Embryonic facial prominence (tissue), 1 donor: ENCODE measurements at regions not wholly inside any gene's neighbourhood (a gene's known extent, or its start where the extent isn't known, plus 50 kb on each side); places are given as distances from the start of the nearest gene placed in this dataset.
"Not testable (repeated sequence)": the region's sequence is repeated elsewhere in the genome, so short reads cannot be mapped to it uniquely, and the experiment has no call there.

Experiments used
- DNase-seq: peaks from one replicate; pipeline ENCODE4 v3.0.0-alpha.2; 2016; ENCODE audit errors: extremely low spot score

GRCh38 chr3:130569461-130570365 is 52.7 kb downstream of the COL6A6 start:
- DNase-seq, result no peak

- no peak for DNase-seq
Measured at GRCh38 chr3:130572769-130573168, 55.8 kb downstream of the COL6A6 start.

- DNase-seq, result no peak
Measured at GRCh38 chr3:130576375-130577266, 59.6 kb downstream of the COL6A6 start.

- DNase-seq, result no peak
Measured at GRCh38 chr3:130582457-130583153, 65.6 kb downstream of the COL6A6 start.

- DNase-seq, result not testable (repeated sequence)
Measured at GRCh38 chr3:130594749-130595148, 77.8 kb downstream of the COL6A6 start.

GRCh38 chr3:130596484-130596883 is 79.5 kb downstream of the COL6A6 start:
- DNase-seq, result no peak

- DNase-seq, result no peak
Measured at GRCh38 chr3:130601442-130601971, 84.5 kb downstream of the COL6A6 start.

GRCh38 chr3:130604806-130605205 is 87.8 kb downstream of the COL6A6 start:
- DNase-seq, result no peak

GRCh38 chr3:130606336-130606735 is 89.4 kb downstream of the COL6A6 start:
- no peak for DNase-seq

GRCh38 chr3:130607553-130608154 is 90.7 kb downstream of the COL6A6 start:
- DNase-seq, result no peak

GRCh38 chr3:130609166-130609979 is 92.4 kb downstream of the COL6A6 start:
- DNase-seq, result peak; percentile 54

- no peak for DNase-seq
Measured at GRCh38 chr3:130619196-130619595, 102.2 kb downstream of the COL6A6 start.

- DNase-seq, result no peak
Measured at GRCh38 chr3:130621824-130622223, 104.8 kb downstream of the COL6A6 start.

- no peak for DNase-seq
Measured at GRCh38 chr3:130626049-130626448, 109.1 kb downstream of the COL6A6 start.

- no peak for DNase-seq
Measured at GRCh38 chr3:130627143-130627855, 110.3 kb downstream of the COL6A6 start.

GRCh38 chr3:130627882-130628281 is 110.9 kb downstream of the COL6A6 start:
- no peak for DNase-seq
